Naive thymus-derived CD4-positive, alpha-beta T cell (primary cell): ENCODE measurements at regions not wholly inside any gene's neighbourhood (a gene's known extent, or its start where the extent isn't known, plus 50 kb on each side); places are given as distances from the start of the nearest gene placed in this dataset.

Experiments
- ATAC-seq: fragments of 150-1000 bp; cut with Tn5 transposase; 2 replicates; pipeline ENCODE4 v1.10.0; 2021; ENCODE audit warnings: mild to moderate bottlenecking, moderate library complexity
- CTCF ChIA-PET: fragments of 350-600 bp; sonication (Branson Sonifier 250); formaldehyde crosslinking; loops from one replicate; lab custom pipeline; 2021; ENCODE audit warnings: antibody characterized with exemption; lab: Charles Lee
- POLR2A ChIA-PET: fragments of 350-600 bp; sonication (Branson Sonifier 250); formaldehyde crosslinking; loops from one replicate; lab custom pipeline; 2021; ENCODE audit warnings: antibody characterized with exemption, inconsistent platforms; lab: Charles Lee
- DNase-seq, 9 donors: peaks; one replicate each; pipeline versions ENCODE4 v3.0.0 to v3.0.0-alpha.2; 2020 to 2022; ENCODE audit warnings: mixed read lengths in 1 of 9
- H3K27ac ChIP-seq: one replicate; pipeline ENCODE4 v1.7.0; 2013; ENCODE audit warnings: mild to moderate bottlenecking, low read depth, low read length, moderate library complexity
- H3K27me3 ChIP-seq, 2 donors: one replicate each; pipeline ENCODE4 v1.7.0; 2013; ENCODE audit warnings: low read length in 2 of 2, mild to moderate bottlenecking in 2 of 2, moderate library complexity in 2 of 2; ENCODE audit not compliant: control insufficient read depth in 2 of 2, insufficient read depth in 2 of 2
- H3K36me3 ChIP-seq, 3 experiments: 1 replicate in 2 of 3; 2 replicates in 1 of 3; pipeline ENCODE4 v1.7.0; 2013; ENCODE audit warnings: low read length in 3 of 3, mild to moderate bottlenecking in 3 of 3, moderate library complexity in 1 of 3; ENCODE audit not compliant: insufficient read depth in 3 of 3, control insufficient read depth in 2 of 3
- H3K4me1 ChIP-seq, 2 donors: one replicate each; pipeline ENCODE4 v1.7.0; 2013; ENCODE audit warnings: low read length in 2 of 2, mild to moderate bottlenecking in 2 of 2, moderate library complexity in 1 of 2; ENCODE audit not compliant: control insufficient read depth in 2 of 2, insufficient read depth in 2 of 2
- H3K4me3 ChIP-seq: 2 replicates; pipeline ENCODE4 v1.7.0; 2013; ENCODE audit warnings: mild to moderate bottlenecking, low read length
- H3K9me3 ChIP-seq, 3 experiments: 1 replicate in 2 of 3; 2 replicates in 1 of 3; pipeline ENCODE4 v1.7.0; 2013; ENCODE audit warnings: low read length in 3 of 3; ENCODE audit not compliant: control insufficient read depth in 2 of 3
- H3K27ac Mint-ChIP-seq, 9 donors: one replicate each; pipeline ENCODE4 v1.8.0; 2020 to 2022; ENCODE audit warnings: mixed read lengths in 9 of 9, mild to moderate bottlenecking in 8 of 9, moderate library complexity in 5 of 9, inconsistent platforms in 2 of 9
- H3K27me3 Mint-ChIP-seq, 5 donors: one replicate each; pipeline ENCODE4 v1.8.0; 2021 to 2022; ENCODE audit warnings: mixed read lengths in 5 of 5, mild to moderate bottlenecking in 1 of 5
- H3K36me3 Mint-ChIP-seq, 5 donors: one replicate each; pipeline ENCODE4 v1.8.0; 2020 to 2022; ENCODE audit warnings: mixed read lengths in 5 of 5, mild to moderate bottlenecking in 3 of 5, inconsistent platforms in 1 of 5
- H3K4me1 Mint-ChIP-seq, 7 donors: one replicate each; pipeline ENCODE4 v1.8.0; 2020 to 2022; ENCODE audit warnings: mixed read lengths in 7 of 7, mild to moderate bottlenecking in 3 of 7, inconsistent platforms in 1 of 7
- H3K4me3 Mint-ChIP-seq, 10 donors: one replicate each; pipeline ENCODE4 v1.8.0; 2020 to 2022; ENCODE audit warnings: mild to moderate bottlenecking in 10 of 10, mixed read lengths in 10 of 10, moderate library complexity in 6 of 10, inconsistent platforms in 2 of 10
- H3K9me3 Mint-ChIP-seq, 11 donors: one replicate each; pipeline ENCODE4 v1.8.0; 2020 to 2022; ENCODE audit warnings: mixed read lengths in 11 of 11, mild to moderate bottlenecking in 4 of 11, inconsistent platforms in 1 of 11, moderate library complexity in 1 of 11
- intact Hi-C, 2 donors: fragments of 100-400 bp; cut with micrococcal nuclease; formaldehyde crosslinking; loops; one replicate each; pipeline ENCODE4 v1.15.1; 2023

- Histone ChIP-seq H3K4me3 (no peak overlapping the region), H3K36me3 (no peaks in the 10 kb centered on the region), H3K27ac (no peak overlapping the region), H3K9me3 (no peaks in the 10 kb centered on the region), H3K4me1 (no peaks in the 10 kb centered on the region), H3K27me3 (no peaks in the 10 kb centered on the region)
- H3K4me1 Mint-ChIP-seq = no peaks in the 10 kb centered on the region
- no peaks in the 10 kb centered on the region for H3K27me3 Mint-ChIP-seq
- H3K36me3 Mint-ChIP-seq = peaks cover 0 to 3% (median 0%) of the 10 kb centered on the region in 5 donors
- H3K27ac Mint-ChIP-seq = no peak overlapping the region
- ATAC-seq (no peak), DNase-seq (no peak)
- peaks cover 3 to 22% (median 12%) of the 10 kb centered on the region in 11 donors for H3K9me3 Mint-ChIP-seq
- H3K4me3 Mint-ChIP-seq = no peak overlapping the region
- intact Hi-C loops = no loop called here
- POLR2A ChIA-PET = no interaction called here
- CTCF ChIA-PET = no interaction called here
These were observed 88.9 kb upstream of the NRXN1 start for GRCh38 chr2:51120754-51121280.

DNA sequence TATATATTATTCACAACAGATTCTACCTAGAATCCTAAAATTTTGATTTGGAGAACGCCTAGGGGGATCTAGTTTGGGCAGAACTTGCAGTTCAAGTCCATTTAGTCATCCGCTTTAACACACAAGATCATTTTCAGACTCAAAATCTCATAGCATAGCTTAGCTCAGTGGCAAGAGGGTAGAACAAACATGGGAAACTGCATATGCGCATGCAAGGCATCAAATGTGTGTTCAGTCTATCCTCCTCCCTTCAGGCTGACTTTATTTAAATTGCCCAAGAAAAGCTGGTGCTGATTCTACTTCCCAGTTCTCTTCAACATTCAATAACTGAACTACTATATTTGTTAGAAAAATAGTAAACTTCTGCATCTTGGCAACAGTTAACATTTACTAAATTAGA lies 79.6 kb upstream of the NRXN1 start:
- Histone ChIP-seq H3K9me3 (no peaks in the 10 kb centered on the region), H3K4me1 (no peaks in the 10 kb centered on the region), H3K27ac (no peak overlapping the region), H3K27me3 (no peaks in the 10 kb centered on the region), H3K36me3 (no peaks in the 10 kb centered on the region), H3K4me3 (no peak overlapping the region)
- ChIA-PET POLR2A (no interaction called here), CTCF (no interaction called here)
- H3K4me1 Mint-ChIP-seq = no peaks in the 10 kb centered on the region
- H3K9me3 Mint-ChIP-seq = peaks cover 0 to 16% (median 2%) of the 10 kb centered on the region in 11 donors
- intact Hi-C loops = no loop called here
- no peak overlapping the region for H3K4me3 Mint-ChIP-seq
- ATAC-seq = no peak
- no peaks in the 10 kb centered on the region for H3K36me3 Mint-ChIP-seq
- no peaks in the 10 kb centered on the region for H3K27me3 Mint-ChIP-seq
- no peak overlapping the region for H3K27ac Mint-ChIP-seq
- no peak for DNase-seq

- DNase-seq = no peak
- Histone ChIP-seq H3K4me1 (no peaks in the 10 kb centered on the region), H3K4me3 (no peak overlapping the region), H3K27me3 (no peaks in the 10 kb centered on the region), H3K36me3 (no peaks in the 10 kb centered on the region), H3K27ac (no peak overlapping the region), H3K9me3 (no peaks in the 10 kb centered on the region)
- Mint-ChIP-seq H3K4me1 (no peaks in the 10 kb centered on the region), H3K9me3 (peaks cover 0 to 15% (median 0%) of the 10 kb centered on the region in 11 donors), H3K27me3 (no peaks in the 10 kb centered on the region), H3K4me3 (no peak overlapping the region), H3K36me3 (peaks cover 0 to under 1% (median 0%) of the 10 kb centered on the region in 5 donors), H3K27ac (no peak overlapping the region)
- intact Hi-C loops = no loop called here
- POLR2A ChIA-PET = no interaction called here
- CTCF ChIA-PET = no interaction called here
- ATAC-seq = no peak
These were observed 76.9 kb upstream of the NRXN1 start for GRCh38 chr2:51108794-51109193.

GRCh38 chr2:51107841-51108240 lies 75.9 kb upstream of the NRXN1 start:
- H3K4me1 Mint-ChIP-seq = no peaks in the 10 kb centered on the region

DNA sequence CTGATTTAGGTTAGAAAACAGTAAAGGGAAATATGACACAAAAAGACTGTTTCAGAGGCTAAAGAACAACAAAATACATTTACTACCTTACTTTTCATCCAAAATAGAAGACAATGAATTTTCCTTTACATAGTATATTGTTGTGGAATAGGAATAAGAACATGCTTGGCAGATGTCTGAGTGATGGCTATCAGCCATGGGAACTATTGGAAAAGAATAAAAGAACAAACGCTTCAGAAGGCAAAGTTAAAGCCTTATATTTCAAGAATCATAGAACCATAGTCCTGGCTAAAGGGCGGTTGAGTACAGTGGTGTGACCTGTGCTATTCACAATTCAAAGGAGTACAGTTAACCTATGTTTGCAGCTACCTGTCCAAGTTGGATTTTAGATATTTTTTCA lies 73.9 kb upstream of the NRXN1 start:
- no peaks in the 10 kb centered on the region for H3K9me3 ChIP-seq

More at GRCh38 chr2:51107841-51108240, 75.9 kb upstream of the NRXN1 start:
- H3K27me3 ChIP-seq = no peaks in the 10 kb centered on the region
- no peak overlapping the region for H3K27ac ChIP-seq
- Mint-ChIP-seq H3K4me3 (no peak overlapping the region), H3K27ac (no peak overlapping the region), H3K27me3 (peaks cover 0 to 4% (median 0%) of the 10 kb centered on the region in 5 donors), H3K9me3 (peaks cover 0 to 22% (median 0%) of the 10 kb centered on the region in 11 donors), H3K36me3 (peaks cover 0 to 3% (median 0%) of the 10 kb centered on the region in 5 donors)
- DNase-seq (no peak), ATAC-seq (no peak)
- CTCF ChIA-PET = no interaction called here
- H3K36me3 ChIP-seq = no peaks in the 10 kb centered on the region
- no peaks in the 10 kb centered on the region for H3K4me1 ChIP-seq
- intact Hi-C loops = no loop called here
- POLR2A ChIA-PET = no interaction called here
- no peak overlapping the region for H3K4me3 ChIP-seq
- H3K9me3 ChIP-seq = no peaks in the 10 kb centered on the region

GRCh38 chr2:51103205-51103604 lies 71.3 kb upstream of the NRXN1 start:
- Mint-ChIP-seq H3K27me3 (peaks cover 0 to 4% (median 0%) of the 10 kb centered on the region in 5 donors), H3K27ac (no peak overlapping the region), H3K36me3 (peaks cover 0 to 3% (median 0%) of the 10 kb centered on the region in 5 donors), H3K9me3 (peaks cover 0 to 37% (median 3%) of the 10 kb centered on the region in 11 donors), H3K4me3 (no peak overlapping the region), H3K4me1 (no peaks in the 10 kb centered on the region)
- Histone ChIP-seq H3K27ac (no peak overlapping the region), H3K4me1 (no peaks in the 10 kb centered on the region), H3K4me3 (no peak overlapping the region), H3K27me3 (no peaks in the 10 kb centered on the region), H3K36me3 (no peaks in the 10 kb centered on the region), H3K9me3 (no peaks in the 10 kb centered on the region)
- POLR2A ChIA-PET = no interaction called here
- no peak for ATAC-seq
- CTCF ChIA-PET = no interaction called here
- no peak for DNase-seq
- intact Hi-C loops = no loop called here

More for the DNA sequence above, 73.9 kb upstream of the NRXN1 start:
- Histone ChIP-seq H3K27ac (no peak overlapping the region), H3K36me3 (no peaks in the 10 kb centered on the region), H3K4me3 (no peak overlapping the region), H3K27me3 (no peaks in the 10 kb centered on the region), H3K4me1 (no peaks in the 10 kb centered on the region)
- ChIA-PET CTCF (no interaction called here), POLR2A (no interaction called here)
- peaks cover 0 to 3% (median 0%) of the 10 kb centered on the region in 5 donors for H3K36me3 Mint-ChIP-seq
- intact Hi-C loops = no loop called here
- H3K27ac Mint-ChIP-seq = no peak overlapping the region
- no peak overlapping the region for H3K4me3 Mint-ChIP-seq
- no peaks in the 10 kb centered on the region for H3K4me1 Mint-ChIP-seq
- H3K9me3 Mint-ChIP-seq = peaks cover 0 to 25% (median 0%) of the 10 kb centered on the region in 11 donors
- no peak for ATAC-seq
- no peak for DNase-seq
- peaks cover 0 to 4% (median 0%) of the 10 kb centered on the region in 5 donors for H3K27me3 Mint-ChIP-seq

GRCh38 chr2:51093016-51093415 lies 61.1 kb upstream of the NRXN1 start:
- H3K4me3 Mint-ChIP-seq = no peak overlapping the region
- H3K27ac Mint-ChIP-seq = no peak overlapping the region
- no peak overlapping the region for H3K4me3 ChIP-seq
- ATAC-seq = no peak
- CTCF ChIA-PET = no interaction called here
- no peaks in the 10 kb centered on the region for H3K4me1 Mint-ChIP-seq
- intact Hi-C loops = no loop called here
- H3K27me3 ChIP-seq = no peaks in the 10 kb centered on the region
- H3K27ac ChIP-seq = no peak overlapping the region
- no peaks in the 10 kb centered on the region for H3K9me3 ChIP-seq
- no peak for DNase-seq
- H3K36me3 ChIP-seq = no peaks in the 10 kb centered on the region
- no peaks in the 10 kb centered on the region for H3K36me3 Mint-ChIP-seq
- POLR2A ChIA-PET = no interaction called here
- no peaks in the 10 kb centered on the region for H3K4me1 ChIP-seq
- no peaks in the 10 kb centered on the region for H3K27me3 Mint-ChIP-seq
- H3K9me3 Mint-ChIP-seq = peaks cover 0 to 12% (median 3%) of the 10 kb centered on the region in 11 donors
